Activated CD8-positive, alpha-beta memory T cell treated with anti-CD3 and anti-CD28 coated beads, Interleukin-2, amount 10 ng/mL, durations not matched to agents 7 days and 5 days (primary cell): ENCODE measurements at regions not wholly inside any gene's neighbourhood (a gene's known extent, or its start where the extent isn't known, plus 50 kb on each side); places are given as distances from the start of the nearest gene placed in this dataset.

Experiments
- ATAC-seq: fragments of 150-1000 bp; cut with Tn5 transposase; one replicate; pipeline ENCODE4 v1.10.0; 2021; ENCODE audit warnings: moderate library complexity
- CTCF ChIA-PET: fragments of 350-600 bp; sonication (Branson Sonifier 250); formaldehyde crosslinking; loops from one replicate; lab custom pipeline; 2021; ENCODE audit warnings: antibody characterized with exemption; lab: Charles Lee
- DNase-seq: peaks from one replicate; pipeline ENCODE4 v3.0.0-alpha.2; 2020
- H3K27ac Mint-ChIP-seq: one replicate; pipeline ENCODE4 v1.8.0; 2021; ENCODE audit warnings: mild to moderate bottlenecking, mixed read lengths
- H3K27me3 Mint-ChIP-seq: one replicate; pipeline ENCODE4 v1.8.0; 2021; ENCODE audit warnings: mixed read lengths
- H3K36me3 Mint-ChIP-seq: one replicate; pipeline ENCODE4 v1.8.0; 2021; ENCODE audit warnings: mild to moderate bottlenecking, mixed read lengths
- H3K4me1 Mint-ChIP-seq: one replicate; pipeline ENCODE4 v1.8.0; 2021; ENCODE audit warnings: mixed read lengths
- H3K4me3 Mint-ChIP-seq: one replicate; pipeline ENCODE4 v1.8.0; 2021; ENCODE audit warnings: mild to moderate bottlenecking, moderate library complexity, mixed read lengths
- H3K9me3 Mint-ChIP-seq: one replicate; pipeline ENCODE4 v1.8.0; 2022; ENCODE audit warnings: low read depth, mixed read lengths

DNA sequence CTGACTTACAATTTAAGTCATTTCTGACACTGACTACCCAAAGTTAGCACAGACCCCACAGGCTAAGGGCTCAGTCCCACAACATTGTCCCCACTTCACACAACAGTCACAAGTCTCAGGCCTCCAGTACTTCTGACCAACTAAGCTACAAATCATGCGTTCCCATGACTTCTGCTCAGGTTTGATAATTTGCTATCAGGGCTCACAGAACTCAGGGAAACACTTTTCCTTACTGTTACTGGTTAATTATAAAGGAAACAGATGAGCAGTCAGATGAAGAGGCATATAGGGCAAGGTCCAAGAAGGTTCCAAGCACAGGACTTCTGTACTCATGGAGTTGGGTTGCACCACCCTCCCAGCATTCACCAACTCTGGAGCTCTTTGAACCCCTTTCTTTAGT, 151.2 kb upstream of the TNR start:
- CTCF ChIA-PET, result no interaction called here
- no peaks in the 10 kb centered on the region for H3K36me3 Mint-ChIP-seq
- no peak for DNase-seq
- no peak overlapping the region for H3K27ac Mint-ChIP-seq
- H3K9me3 Mint-ChIP-seq, result peaks cover 2% of the 10 kb centered on the region
- H3K4me3 Mint-ChIP-seq, result no peak overlapping the region
- H3K4me1 Mint-ChIP-seq, result no peaks in the 10 kb centered on the region
- no peak for ATAC-seq
- no peaks in the 10 kb centered on the region for H3K27me3 Mint-ChIP-seq

DNA sequence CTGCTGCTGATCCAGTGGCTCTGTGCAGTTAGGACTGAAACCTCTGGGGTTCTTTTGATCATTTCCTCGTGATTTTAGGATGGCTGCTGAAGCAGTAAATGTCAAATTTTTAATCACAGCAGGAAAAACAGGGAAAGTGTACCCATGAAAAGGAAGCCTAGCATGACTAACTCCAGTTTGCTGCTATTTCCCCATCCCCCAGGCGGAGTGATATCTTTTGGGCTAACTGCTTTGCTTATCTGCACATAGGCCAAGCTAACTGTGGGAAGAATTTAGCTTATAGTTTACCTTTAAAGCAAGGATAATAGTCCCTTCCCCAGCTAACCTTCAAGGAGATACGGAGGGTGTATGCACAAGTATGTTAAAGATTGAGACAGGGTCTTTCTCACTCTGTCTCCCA, 149.8 kb upstream of the TNR start:
- Mint-ChIP-seq H3K4me3 (no peak overlapping the region), H3K9me3 (peaks cover 2% of the 10 kb centered on the region)
- ATAC-seq, result no peak

DNA sequence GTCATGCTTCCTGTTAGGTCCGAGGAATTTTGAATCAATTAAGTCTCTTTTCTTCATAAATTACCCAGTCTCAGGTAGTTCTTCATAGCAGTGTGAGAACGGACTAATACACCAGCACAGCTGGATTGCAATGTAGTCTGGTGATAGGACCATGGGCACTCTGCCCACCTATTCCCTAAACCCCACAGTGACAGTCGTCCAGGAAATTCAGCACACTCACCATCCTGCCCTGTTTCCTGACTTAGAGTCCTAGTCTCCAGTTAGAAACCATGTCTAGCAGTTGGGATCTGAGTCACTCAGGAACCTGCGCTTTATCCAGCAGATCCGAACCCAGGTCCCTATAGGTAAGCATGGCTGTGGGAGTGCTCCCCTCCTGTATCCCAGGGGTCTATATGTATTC, 149.3 kb upstream of the TNR start:
- CTCF ChIA-PET, result no interaction called here
- H3K4me1 Mint-ChIP-seq, result no peaks in the 10 kb centered on the region
- H3K27me3 Mint-ChIP-seq, result peaks cover 3% of the 10 kb centered on the region
- no peak overlapping the region for H3K4me3 Mint-ChIP-seq
- peaks cover 2% of the 10 kb centered on the region for H3K9me3 Mint-ChIP-seq
- ATAC-seq (no peak), DNase-seq (no peak)
- no peaks in the 10 kb centered on the region for H3K36me3 Mint-ChIP-seq
- H3K27ac Mint-ChIP-seq, result no peak overlapping the region

More for the DNA sequence above, 149.8 kb upstream of the TNR start:
- Mint-ChIP-seq H3K27me3 (peaks cover 3% of the 10 kb centered on the region), H3K36me3 (no peaks in the 10 kb centered on the region), H3K27ac (no peak overlapping the region), H3K4me1 (no peaks in the 10 kb centered on the region)
- CTCF ChIA-PET, result no interaction called here
- DNase-seq, result no peak

GRCh38 chr1:175891783-175892309, 148.5 kb upstream of the TNR start:
- H3K4me3 Mint-ChIP-seq, result no peak overlapping the region
- ATAC-seq (no peak), DNase-seq (no peak)
- CTCF ChIA-PET, result interaction anchor here (0.6 kb wide), 1 partner anchor 51 kb away, joined by 3 read pairs; no protein-coding TSS in a partner anchor
- no peaks in the 10 kb centered on the region for H3K36me3 Mint-ChIP-seq
- no peaks in the 10 kb centered on the region for H3K4me1 Mint-ChIP-seq
- peaks cover 2% of the 10 kb centered on the region for H3K9me3 Mint-ChIP-seq
- H3K27ac Mint-ChIP-seq, result no peak overlapping the region
- H3K27me3 Mint-ChIP-seq, result peaks cover 3% of the 10 kb centered on the region

- Mint-ChIP-seq H3K9me3 (peaks cover 2% of the 10 kb centered on the region), H3K4me1 (no peaks in the 10 kb centered on the region), H3K4me3 (no peak overlapping the region), H3K27ac (no peak overlapping the region), H3K27me3 (peaks cover 3% of the 10 kb centered on the region), H3K36me3 (no peaks in the 10 kb centered on the region)
- ATAC-seq, result no peak
- CTCF ChIA-PET, result interaction anchor here (0.6 kb wide), 1 partner anchor 52 kb away, joined by 3 read pairs; no protein-coding TSS in a partner anchor
- DNase-seq, result no peak
These were observed 147.6 kb upstream of the TNR start for GRCh38 chr1:175890958-175891357.

GRCh38 chr1:175889848-175890247, 146.5 kb upstream of the TNR start:
- Mint-ChIP-seq H3K27me3 (peaks cover 3% of the 10 kb centered on the region), H3K36me3 (no peaks in the 10 kb centered on the region), H3K4me1 (no peaks in the 10 kb centered on the region), H3K27ac (no peak overlapping the region), H3K9me3 (no peaks in the 10 kb centered on the region), H3K4me3 (no peak overlapping the region)
- DNase-seq (no peak), ATAC-seq (no peak)
- CTCF ChIA-PET, result no interaction called here

DNA sequence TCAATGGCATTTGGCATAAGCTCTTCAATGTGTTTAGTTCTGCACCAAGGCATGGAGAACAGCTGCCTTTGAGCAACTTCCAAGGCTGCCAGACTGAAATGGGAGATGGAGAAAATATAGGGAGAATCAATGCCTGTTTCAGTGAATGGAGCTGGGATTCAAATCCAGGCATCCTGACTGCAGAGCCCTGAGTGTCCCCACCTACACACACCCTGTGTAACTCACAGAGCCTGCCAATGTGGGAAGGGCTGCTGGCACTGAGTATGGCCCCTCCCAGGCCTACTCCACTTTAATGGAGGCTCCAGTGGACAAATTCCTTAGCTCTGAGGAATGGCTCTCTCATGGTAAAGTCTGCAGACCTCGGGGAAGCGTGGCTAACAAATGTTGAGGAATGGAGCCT, 145.6 kb upstream of the TNR start:
- Mint-ChIP-seq H3K27ac (no peak overlapping the region), H3K36me3 (no peaks in the 10 kb centered on the region), H3K27me3 (peaks cover 3% of the 10 kb centered on the region), H3K4me1 (no peaks in the 10 kb centered on the region), H3K9me3 (no peaks in the 10 kb centered on the region), H3K4me3 (no peak overlapping the region)
- ATAC-seq (no peak), DNase-seq (no peak)
- CTCF ChIA-PET, result interaction anchor here (0.6 to 1.5 kb wide), 2 partner anchors 23 to 97 kb away, joined by 3 to 4 read pairs; no protein-coding TSS in a partner anchor

- CTCF ChIA-PET, result interaction anchor here (1.5 kb wide), 1 partner anchor 24 kb away, joined by 4 read pairs; no protein-coding TSS in a partner anchor
- H3K27me3 Mint-ChIP-seq, result peaks cover 3% of the 10 kb centered on the region
These were observed 144.6 kb upstream of the TNR start for GRCh38 chr1:175887981-175888428.

GRCh38 chr1:175887521-175887920, 144.1 kb upstream of the TNR start:
- ATAC-seq, result no peak

More at GRCh38 chr1:175887981-175888428, 144.6 kb upstream of the TNR start:
- Mint-ChIP-seq H3K4me1 (no peaks in the 10 kb centered on the region), H3K27ac (no peak overlapping the region), H3K9me3 (no peaks in the 10 kb centered on the region), H3K4me3 (no peak overlapping the region), H3K36me3 (no peaks in the 10 kb centered on the region)
- peak; percentile 57 for ATAC-seq
- no peak for DNase-seq

GRCh38 chr1:175885326-175885725, 141.9 kb upstream of the TNR start:
- no peak overlapping the region for H3K4me3 Mint-ChIP-seq
- no peaks in the 10 kb centered on the region for H3K4me1 Mint-ChIP-seq
- H3K36me3 Mint-ChIP-seq, result no peaks in the 10 kb centered on the region
- H3K9me3 Mint-ChIP-seq, result no peaks in the 10 kb centered on the region
- DNase-seq, result no peak
- ATAC-seq, result no peak
- H3K27ac Mint-ChIP-seq, result no peak overlapping the region
- peaks cover 7% of the 10 kb centered on the region for H3K27me3 Mint-ChIP-seq
- CTCF ChIA-PET, result no interaction called here

More at GRCh38 chr1:175887521-175887920, 144.1 kb upstream of the TNR start:
- H3K27ac Mint-ChIP-seq, result no peak overlapping the region
- no peaks in the 10 kb centered on the region for H3K9me3 Mint-ChIP-seq
- no peak for DNase-seq
- no peak overlapping the region for H3K4me3 Mint-ChIP-seq
- H3K27me3 Mint-ChIP-seq, result peaks cover 3% of the 10 kb centered on the region
- no peaks in the 10 kb centered on the region for H3K36me3 Mint-ChIP-seq
- CTCF ChIA-PET, result no interaction called here
- H3K4me1 Mint-ChIP-seq, result no peaks in the 10 kb centered on the region

GRCh38 chr1:175884369-175884768, 141.0 kb upstream of the TNR start:
- peaks cover 8% of the 10 kb centered on the region for H3K27me3 Mint-ChIP-seq
- H3K4me1 Mint-ChIP-seq, result no peaks in the 10 kb centered on the region
- DNase-seq (no peak), ATAC-seq (no peak)
- H3K4me3 Mint-ChIP-seq, result no peak overlapping the region
- H3K27ac Mint-ChIP-seq, result no peak overlapping the region
- no peaks in the 10 kb centered on the region for H3K9me3 Mint-ChIP-seq
- no peaks in the 10 kb centered on the region for H3K36me3 Mint-ChIP-seq
- CTCF ChIA-PET, result no interaction called here

- DNase-seq, result no peak
- Mint-ChIP-seq H3K36me3 (no peaks in the 10 kb centered on the region), H3K4me1 (no peaks in the 10 kb centered on the region), H3K27me3 (peaks cover 6% of the 10 kb centered on the region), H3K9me3 (no peaks in the 10 kb centered on the region), H3K27ac (no peak overlapping the region), H3K4me3 (no peak overlapping the region)
- CTCF ChIA-PET, result no interaction called here
- ATAC-seq, result no peak
These were observed 138.8 kb upstream of the TNR start for GRCh38 chr1:175882192-175882591.

GRCh38 chr1:175881246-175881976, 138.0 kb upstream of the TNR start:
- no peaks in the 10 kb centered on the region for H3K36me3 Mint-ChIP-seq
- H3K4me1 Mint-ChIP-seq, result no peaks in the 10 kb centered on the region
- H3K9me3 Mint-ChIP-seq, result no peaks in the 10 kb centered on the region
- ATAC-seq (no peak), DNase-seq (no peak)
- peaks cover 6% of the 10 kb centered on the region for H3K27me3 Mint-ChIP-seq
- H3K4me3 Mint-ChIP-seq, result no peak overlapping the region
- H3K27ac Mint-ChIP-seq, result no peak overlapping the region
- CTCF ChIA-PET, result no interaction called here

DNA sequence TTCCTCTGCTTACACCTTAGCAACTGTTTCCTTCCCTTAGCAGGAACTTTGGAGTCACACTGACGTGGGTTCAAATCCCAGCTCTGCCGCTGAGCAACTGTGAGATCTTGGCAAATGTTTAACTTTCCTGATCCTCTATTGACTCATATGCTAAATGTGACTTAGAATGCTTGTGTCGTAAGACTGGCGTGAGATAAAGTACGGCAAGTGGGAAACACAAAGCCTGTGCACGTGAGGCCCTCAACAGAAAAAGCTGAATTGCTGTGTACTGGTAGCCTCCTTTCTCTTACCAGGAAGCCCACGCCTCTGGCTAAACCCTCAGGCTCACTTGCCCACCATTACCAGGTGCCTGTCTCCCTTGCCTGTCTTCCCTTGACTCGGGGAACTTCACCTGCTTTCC, 135.4 kb upstream of the TNR start:
- Mint-ChIP-seq H3K4me3 (no peak overlapping the region), H3K36me3 (no peaks in the 10 kb centered on the region), H3K4me1 (no peaks in the 10 kb centered on the region), H3K27ac (no peak overlapping the region), H3K9me3 (no peaks in the 10 kb centered on the region), H3K27me3 (peaks cover 6% of the 10 kb centered on the region)
- ATAC-seq (no peak), DNase-seq (no peak)
- CTCF ChIA-PET, result no interaction called here
